HAP-1 (cell line): ENCODE measurements at regions not wholly inside any gene's neighbourhood (a gene's known extent, or its start where the extent isn't known, plus 50 kb on each side); places are given as distances from the start of the nearest gene placed in this dataset.

ENCODE experiments used
- DNase-seq, 2 experiments: peaks; one replicate each; pipeline ENCODE4 v3.0.0-alpha.2; 2016 to 2020; ENCODE audit warnings: low spot score in 2 of 2
- H3K27me3 ChIP-seq: fragments of 250-450 bp; sonication (Bioruptor Pico); 2 replicates; pipeline ENCODE4 v1.5.1; 2020; ENCODE audit warnings: low read depth, mild to moderate bottlenecking, moderate library complexity
- H3K36me3 ChIP-seq: fragments of 250-450 bp; sonication (Bioruptor Pico); replicated peaks from 2 replicates; pipeline ENCODE4 v1.5.1; 2020; ENCODE audit warnings: mild to moderate bottlenecking
- H3K4me1 ChIP-seq: fragments of 250-450 bp; sonication (Bioruptor Pico); 2 replicates; pipeline ENCODE4 v1.5.1; 2020; ENCODE audit warnings: mild to moderate bottlenecking
- H3K4me3 ChIP-seq: fragments of 250-450 bp; sonication (Bioruptor Pico); 2 replicates; pipeline ENCODE4 v1.5.1; 2020; ENCODE audit warnings: mild to moderate bottlenecking, moderate library complexity
- H3K9me3 ChIP-seq: fragments of 250-450 bp; sonication (Bioruptor Pico); 2 replicates; pipeline ENCODE4 v1.5.1; 2020; ENCODE audit warnings: mild to moderate bottlenecking, moderate library complexity
- in situ Hi-C: fragments of 300-500 bp; cut with MboI; formaldehyde crosslinking; loops from 3 replicates; pipeline ENCODE4 v1.14.3; 2020; ENCODE audit warnings: low sequenced_read_pairs, inconsistent platforms, mixed read lengths

GRCh38 chr9:81506941-81507864 lies 182.1 kb downstream of the TLE1 start:
- H3K4me1 ChIP-seq = no peaks in the 10 kb centered on the region
- no peaks in the 10 kb centered on the region for H3K36me3 ChIP-seq
- no peaks in the 10 kb centered on the region for H3K9me3 ChIP-seq
- in situ Hi-C loops = no loop called here
- DNase-seq = no peak
- H3K27me3 ChIP-seq = no peaks in the 10 kb centered on the region
- no peak overlapping the region for H3K4me3 ChIP-seq

- Histone ChIP-seq H3K27me3 (no peaks in the 10 kb centered on the region), H3K9me3 (no peaks in the 10 kb centered on the region), H3K4me1 (no peaks in the 10 kb centered on the region), H3K4me3 (no peak overlapping the region), H3K36me3 (no peaks in the 10 kb centered on the region)
- in situ Hi-C loops = no loop called here
- no peak for DNase-seq
Observed at GRCh38 chr9:81499594-81499993, 189.8 kb downstream of the TLE1 start.

- DNase-seq = no peak
- Histone ChIP-seq H3K36me3 (no peaks in the 10 kb centered on the region), H3K9me3 (no peaks in the 10 kb centered on the region), H3K4me3 (no peak overlapping the region), H3K27me3 (no peaks in the 10 kb centered on the region), H3K4me1 (no peaks in the 10 kb centered on the region)
- in situ Hi-C loops = no loop called here
Observed at GRCh38 chr9:81499021-81499454, 190.3 kb downstream of the TLE1 start.

- DNase-seq = no peak
- no peaks in the 10 kb centered on the region for H3K4me1 ChIP-seq
- in situ Hi-C loops = no loop called here
- no peaks in the 10 kb centered on the region for H3K9me3 ChIP-seq
- no peak overlapping the region for H3K4me3 ChIP-seq
- no peaks in the 10 kb centered on the region for H3K36me3 ChIP-seq
- H3K27me3 ChIP-seq = no peaks in the 10 kb centered on the region
Observed at GRCh38 chr9:81498576-81498975, 190.8 kb downstream of the TLE1 start.

- no peaks in the 10 kb centered on the region for H3K27me3 ChIP-seq
- H3K4me1 ChIP-seq = no peaks in the 10 kb centered on the region
- in situ Hi-C loops = no loop called here
- no peaks in the 10 kb centered on the region for H3K9me3 ChIP-seq
- no peaks in the 10 kb centered on the region for H3K36me3 ChIP-seq
- no peak for DNase-seq
- H3K4me3 ChIP-seq = no peak overlapping the region
Observed at GRCh38 chr9:81497091-81497490, 192.3 kb downstream of the TLE1 start.

DNA sequence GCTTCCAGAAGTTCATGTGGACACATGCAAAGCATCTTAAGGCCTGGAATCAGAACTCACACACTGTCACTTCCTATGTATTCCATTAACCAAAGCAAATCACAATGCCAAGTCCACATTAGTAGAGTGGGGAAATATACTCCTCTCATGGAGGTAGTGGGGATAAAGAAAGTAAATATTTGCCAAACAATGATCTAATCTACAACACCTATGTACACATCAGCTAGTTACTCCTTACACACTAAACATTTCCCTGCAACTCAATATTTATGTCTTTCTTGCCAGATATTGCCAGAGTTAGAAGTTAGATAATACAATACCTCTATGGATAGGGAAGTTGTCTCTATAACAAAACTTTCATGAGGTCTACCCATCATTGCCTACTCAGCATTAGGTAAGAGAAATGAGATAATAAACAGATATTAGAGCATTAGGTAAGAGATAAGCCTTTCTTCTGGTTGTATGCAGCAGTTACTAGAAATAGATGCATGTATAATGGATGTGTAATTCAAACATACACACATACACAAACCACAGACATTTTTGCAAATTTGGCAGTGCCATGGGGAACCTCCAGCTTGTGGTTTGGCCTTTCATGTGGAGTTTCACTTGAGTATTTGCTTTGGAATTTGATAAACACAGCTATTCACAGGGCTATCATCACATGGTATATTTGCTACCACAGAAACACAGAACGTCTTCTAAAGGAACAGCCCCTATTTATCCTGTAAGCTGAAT lies 196.5 kb downstream of the TLE1 start:
- no peaks in the 10 kb centered on the region for H3K27me3 ChIP-seq
- DNase-seq = no peak
- in situ Hi-C loops = no loop called here
- H3K9me3 ChIP-seq = no peaks in the 10 kb centered on the region
- no peak overlapping the region for H3K4me3 ChIP-seq
- no peaks in the 10 kb centered on the region for H3K4me1 ChIP-seq
- H3K36me3 ChIP-seq = no peaks in the 10 kb centered on the region

DNA sequence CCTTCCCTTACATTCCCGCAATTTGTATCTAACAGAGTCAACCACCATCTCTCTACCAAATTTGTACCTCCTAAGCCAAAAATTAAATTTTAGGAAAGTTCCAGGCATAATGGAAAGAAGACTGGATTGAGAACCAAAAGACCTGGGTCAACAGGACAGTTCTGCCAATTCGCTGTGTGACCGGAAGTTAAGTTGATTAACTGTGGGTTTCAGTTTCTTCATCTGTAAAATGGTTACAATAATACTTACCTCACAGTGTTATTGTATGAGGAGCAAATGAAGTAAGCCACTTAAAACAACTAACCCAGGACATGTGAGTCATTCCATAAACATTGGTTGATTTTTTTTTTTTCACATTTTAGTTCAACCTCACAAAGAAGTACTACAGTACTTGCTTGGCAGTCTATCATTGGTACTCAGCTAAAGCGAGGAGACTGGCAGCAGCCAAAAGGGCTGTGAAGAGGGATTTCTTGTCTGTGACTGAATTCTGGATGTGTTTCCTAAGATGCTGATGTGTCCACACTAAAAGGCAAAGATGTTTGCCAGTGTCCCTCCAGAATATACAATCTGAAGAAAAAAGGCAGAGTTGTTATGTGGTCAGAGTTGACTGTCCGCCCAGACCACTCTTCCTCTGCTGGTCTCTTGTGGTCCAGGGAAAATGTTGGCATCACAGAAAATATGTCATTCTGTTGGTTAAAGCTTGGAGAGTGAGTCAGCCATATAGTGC lies 198.6 kb downstream of the TLE1 start:
- Histone ChIP-seq H3K4me1 (no peaks in the 10 kb centered on the region), H3K27me3 (no peaks in the 10 kb centered on the region), H3K36me3 (no peaks in the 10 kb centered on the region), H3K9me3 (no peaks in the 10 kb centered on the region), H3K4me3 (no peak overlapping the region)
- in situ Hi-C loops = no loop called here
- DNase-seq = no peak

GRCh38 chr9:81489046-81489445 lies 200.3 kb downstream of the TLE1 start:
- H3K9me3 ChIP-seq = no peaks in the 10 kb centered on the region
- H3K27me3 ChIP-seq = no peaks in the 10 kb centered on the region
- H3K4me3 ChIP-seq = no peak overlapping the region
- no peak for DNase-seq
- H3K36me3 ChIP-seq = no peaks in the 10 kb centered on the region
- in situ Hi-C loops = no loop called here
- no peaks in the 10 kb centered on the region for H3K4me1 ChIP-seq

- Histone ChIP-seq H3K9me3 (no peaks in the 10 kb centered on the region), H3K4me1 (no peaks in the 10 kb centered on the region), H3K36me3 (no peaks in the 10 kb centered on the region), H3K27me3 (no peaks in the 10 kb centered on the region), H3K4me3 (no peak overlapping the region)
- DNase-seq = no peak
- in situ Hi-C loops = no loop called here
Observed at GRCh38 chr9:81480828-81481604, 208.3 kb downstream of the TLE1 start.

DNA sequence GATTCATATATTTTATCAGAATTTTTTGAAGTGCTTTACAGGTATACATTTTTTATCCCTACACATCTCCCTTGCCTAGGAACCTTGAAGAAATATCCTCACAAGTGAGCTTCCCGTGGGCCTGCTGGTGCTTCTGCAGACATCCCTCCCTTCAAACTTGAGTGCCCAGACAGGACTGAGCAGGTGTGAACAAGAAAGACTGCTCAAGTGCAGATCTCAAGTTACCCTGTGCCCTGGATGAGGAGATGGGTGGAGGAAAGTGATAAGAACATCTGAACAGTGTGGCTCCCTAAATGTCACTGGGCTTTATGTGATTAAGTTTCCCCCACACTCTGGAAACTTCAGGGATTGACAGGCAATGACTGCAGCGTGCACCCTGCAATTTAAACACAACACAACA lies 209.8 kb downstream of the TLE1 start:
- in situ Hi-C loops = no loop called here
- Histone ChIP-seq H3K4me3 (no peak overlapping the region), H3K27me3 (no peaks in the 10 kb centered on the region), H3K36me3 (no peaks in the 10 kb centered on the region), H3K9me3 (no peaks in the 10 kb centered on the region), H3K4me1 (no peaks in the 10 kb centered on the region)
- DNase-seq = no peak

GRCh38 chr9:81477669-81478068 lies 211.7 kb downstream of the TLE1 start:
- no peaks in the 10 kb centered on the region for H3K4me1 ChIP-seq

DNA sequence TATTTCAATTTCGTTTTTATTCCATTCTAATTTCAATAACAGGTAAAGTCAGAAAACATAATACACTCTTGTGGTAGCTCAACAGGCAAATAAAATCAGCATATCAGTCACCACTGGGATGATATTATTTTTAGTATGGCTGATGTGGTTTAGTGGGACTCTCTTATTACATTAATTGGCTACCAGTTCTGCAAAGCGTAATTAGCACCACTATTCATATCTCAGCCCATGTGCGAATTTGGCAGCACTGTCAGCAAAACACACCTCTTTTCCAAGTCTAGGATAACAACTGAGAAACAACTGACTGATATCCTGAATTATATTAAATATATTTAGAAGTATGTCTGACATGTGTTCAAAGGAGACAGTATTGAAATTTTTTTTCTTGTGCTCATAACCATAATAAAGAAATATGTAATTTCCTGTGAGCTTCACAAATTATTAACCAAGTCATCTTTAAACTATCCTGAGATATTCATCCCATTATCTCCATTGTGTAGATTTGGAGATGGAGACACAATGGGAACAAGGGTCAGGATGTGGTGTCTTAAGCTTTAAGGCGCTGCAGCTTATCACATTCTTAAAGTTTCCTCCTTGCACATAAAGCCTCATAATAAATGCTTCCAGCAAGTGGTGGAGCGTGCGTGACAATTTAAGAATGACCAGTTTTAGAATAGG lies 212.4 kb downstream of the TLE1 start:
- Histone ChIP-seq H3K27me3 (no peaks in the 10 kb centered on the region), H3K4me3 (no peak overlapping the region), H3K9me3 (no peaks in the 10 kb centered on the region), H3K4me1 (no peaks in the 10 kb centered on the region), H3K36me3 (no peaks in the 10 kb centered on the region)
- in situ Hi-C loops = no loop called here
- DNase-seq = no peak

More at GRCh38 chr9:81477669-81478068, 211.7 kb downstream of the TLE1 start:
- no peak for DNase-seq
- H3K27me3 ChIP-seq = no peaks in the 10 kb centered on the region
- no peak overlapping the region for H3K4me3 ChIP-seq
- in situ Hi-C loops = no loop called here
- no peaks in the 10 kb centered on the region for H3K9me3 ChIP-seq
- H3K36me3 ChIP-seq = no peaks in the 10 kb centered on the region

DNA sequence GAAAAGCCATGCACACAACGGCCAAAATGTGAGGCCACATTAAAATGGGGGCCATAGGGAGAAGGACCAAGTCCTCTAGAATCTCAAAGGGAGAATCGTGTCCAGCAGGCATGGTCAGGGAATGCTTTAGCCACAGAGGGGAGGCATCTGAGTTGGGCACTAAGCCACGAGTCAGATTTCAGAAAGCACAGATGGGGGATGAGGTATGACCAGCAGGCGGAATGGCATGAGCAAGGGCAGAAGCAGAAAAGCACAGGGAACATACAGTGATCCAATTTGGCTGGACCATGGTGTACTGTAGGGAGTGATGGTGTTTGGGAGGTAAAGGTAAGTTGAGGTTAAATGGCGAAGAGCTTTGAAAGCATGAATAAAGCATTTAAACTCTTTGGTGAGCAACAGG lies 214.6 kb downstream of the TLE1 start:
- no peaks in the 10 kb centered on the region for H3K4me1 ChIP-seq
- no peak for DNase-seq
- in situ Hi-C loops = no loop called here

More for the DNA sequence above, 214.6 kb downstream of the TLE1 start:
- no peak overlapping the region for H3K4me3 ChIP-seq
- H3K9me3 ChIP-seq = no peaks in the 10 kb centered on the region
- H3K27me3 ChIP-seq = no peaks in the 10 kb centered on the region
- no peaks in the 10 kb centered on the region for H3K36me3 ChIP-seq
